Mesodermal cell (in vitro differentiated cells): ENCODE measurements at regions not wholly inside any gene's neighbourhood (a gene's known extent, or its start where the extent isn't known, plus 50 kb on each side); places are given as distances from the start of the nearest gene placed in this dataset.

Experiments used
- H3K27ac ChIP-seq: 2 replicates; pipeline ENCODE4 v1.7.0; 2013; ENCODE audit warnings: mild to moderate bottlenecking, low read depth, low read length, moderate library complexity; ENCODE audit not compliant: severe bottlenecking
- H3K36me3 ChIP-seq: 2 replicates; pipeline ENCODE4 v1.7.1; 2013; ENCODE audit warnings: mild to moderate bottlenecking, low read length, moderate library complexity; ENCODE audit not compliant: control insufficient read depth, insufficient read depth
- H3K4me1 ChIP-seq: one replicate; pipeline ENCODE4 v1.7.1; 2013; ENCODE audit warnings: mild to moderate bottlenecking, low read length; ENCODE audit not compliant: insufficient read depth, control insufficient read depth, poor library complexity, severe bottlenecking
- H3K4me3 ChIP-seq: 2 replicates; pipeline ENCODE4 v1.7.0; 2013; ENCODE audit warnings: low read length, control low read depth, mild to moderate bottlenecking; ENCODE audit not compliant: insufficient read depth, poor library complexity, severe bottlenecking; ENCODE audit errors: extremely low read depth
- H3K9me3 ChIP-seq: 2 replicates; pipeline ENCODE4 v1.7.1; 2013; ENCODE audit warnings: mild to moderate bottlenecking, low read length, moderate library complexity; ENCODE audit not compliant: control insufficient read depth
- WGBS, 2 experiments: methylation state at CpG; one replicate each; pipeline ENCODE4 v1.1.5; 2013; ENCODE audit warnings: missing lambda C conversion rate in 2 of 2; ENCODE audit not compliant: insufficient coverage in 2 of 2; 5-methylcytosine and 5-hydroxymethylcytosine counted together

- H3K4me1 ChIP-seq = no peaks in the 10 kb centered on the region
- no peak overlapping the region for H3K4me3 ChIP-seq
- no peaks in the 10 kb centered on the region for H3K36me3 ChIP-seq
- WGBS, 2 experiments = 80% methylated on average over 1 of the region's 2 CpGs; no CpG with 5 or more reads in 1 of the 2 experiments
- H3K27ac ChIP-seq = no peak overlapping the region
- no peaks in the 10 kb centered on the region for H3K9me3 ChIP-seq
Measured at GRCh38 chr2:228642861-228643260, 461.4 kb upstream of the SPHKAP start.

- Histone ChIP-seq H3K27ac (no peak overlapping the region), H3K4me3 (no peak overlapping the region), H3K9me3 (no peaks in the 10 kb centered on the region), H3K36me3 (no peaks in the 10 kb centered on the region), H3K4me1 (no peaks in the 10 kb centered on the region)
- 82 to 100% methylated on average over 1 to 2 of the region's 2 CpGs for WGBS, 2 experiments
Measured at GRCh38 chr2:228630786-228631185, 449.3 kb upstream of the SPHKAP start.

- Histone ChIP-seq H3K9me3 (no peaks in the 10 kb centered on the region), H3K36me3 (no peaks in the 10 kb centered on the region), H3K27ac (no peak overlapping the region), H3K4me3 (no peak overlapping the region), H3K4me1 (no peaks in the 10 kb centered on the region)
- WGBS, 2 experiments = 83 to 92% methylated on average over 1 of the region's 1 CpG
Measured at GRCh38 chr2:228629251-228629650, 447.8 kb upstream of the SPHKAP start.

- Histone ChIP-seq H3K9me3 (no peaks in the 10 kb centered on the region), H3K4me3 (no peak overlapping the region), H3K36me3 (no peaks in the 10 kb centered on the region), H3K27ac (no peak overlapping the region), H3K4me1 (no peaks in the 10 kb centered on the region)
- 86 to 95% methylated on average over 3 of the region's 4 CpGs for WGBS, 2 experiments
Measured at GRCh38 chr2:228628682-228629081, 447.2 kb upstream of the SPHKAP start.

GRCh38 chr2:228627510-228627909 lies 446.0 kb upstream of the SPHKAP start:
- 100% methylated on average over 1 of the region's 4 CpGs; no CpG with 5 or more reads in 1 of the 2 experiments for WGBS, 2 experiments
- no peaks in the 10 kb centered on the region for H3K9me3 ChIP-seq
- no peaks in the 10 kb centered on the region for H3K4me1 ChIP-seq
- no peaks in the 10 kb centered on the region for H3K36me3 ChIP-seq
- H3K27ac ChIP-seq = no peak overlapping the region
- no peak overlapping the region for H3K4me3 ChIP-seq

GRCh38 chr2:228625481-228625880 lies 444.0 kb upstream of the SPHKAP start:
- Histone ChIP-seq H3K36me3 (no peaks in the 10 kb centered on the region), H3K9me3 (no peaks in the 10 kb centered on the region), H3K27ac (no peak overlapping the region), H3K4me1 (no peaks in the 10 kb centered on the region), H3K4me3 (no peak overlapping the region)
- WGBS, 2 experiments = 90 to 100% methylated on average over 1 to 2 of the region's 3 CpGs

GRCh38 chr2:228624733-228625132 lies 443.2 kb upstream of the SPHKAP start:
- Histone ChIP-seq H3K27ac (no peak overlapping the region), H3K4me1 (no peaks in the 10 kb centered on the region), H3K36me3 (no peaks in the 10 kb centered on the region), H3K4me3 (no peak overlapping the region), H3K9me3 (no peaks in the 10 kb centered on the region)
- WGBS, 2 experiments = no CpG with 5 or more reads among the region's 1 CpG

GRCh38 chr2:228615496-228615895 lies 434.0 kb upstream of the SPHKAP start:
- 90 to 100% methylated on average over 3 of the region's 3 CpGs for WGBS, 2 experiments

GRCh38 chr2:228614741-228615140 lies 433.3 kb upstream of the SPHKAP start:
- Histone ChIP-seq H3K4me3 (no peak overlapping the region), H3K9me3 (no peaks in the 10 kb centered on the region), H3K36me3 (no peaks in the 10 kb centered on the region), H3K4me1 (no peaks in the 10 kb centered on the region), H3K27ac (no peak overlapping the region)
- 70 to 88% methylated on average over 1 to 2 of the region's 2 CpGs for WGBS, 2 experiments

More at GRCh38 chr2:228615496-228615895, 434.0 kb upstream of the SPHKAP start:
- Histone ChIP-seq H3K4me1 (no peaks in the 10 kb centered on the region), H3K36me3 (no peaks in the 10 kb centered on the region), H3K27ac (no peak overlapping the region), H3K4me3 (no peak overlapping the region), H3K9me3 (no peaks in the 10 kb centered on the region)

- Histone ChIP-seq H3K4me1 (no peaks in the 10 kb centered on the region), H3K27ac (no peak overlapping the region), H3K4me3 (no peak overlapping the region), H3K36me3 (no peaks in the 10 kb centered on the region), H3K9me3 (no peaks in the 10 kb centered on the region)
- 94 to 97% methylated on average over 5 to 6 of the region's 8 CpGs for WGBS, 2 experiments
Measured at GRCh38 chr2:228613133-228613850, 431.8 kb upstream of the SPHKAP start.

- H3K27ac ChIP-seq = no peak overlapping the region
- no peaks in the 10 kb centered on the region for H3K4me1 ChIP-seq
- H3K9me3 ChIP-seq = no peaks in the 10 kb centered on the region
- H3K4me3 ChIP-seq = no peak overlapping the region
- no CpG with 5 or more reads among the region's 1 CpG for WGBS, 2 experiments
- no peaks in the 10 kb centered on the region for H3K36me3 ChIP-seq
Measured at GRCh38 chr2:228611171-228611570, 429.7 kb upstream of the SPHKAP start.
